ENCODE measurements at regions not wholly inside any gene's neighbourhood (a gene's known extent, or its start where the extent isn't known, plus 50 kb on each side); places are given as distances from the start of the nearest gene placed in this dataset.
"Not testable (repeated sequence)": the region's sequence is repeated elsewhere in the genome, so short reads cannot be mapped to it uniquely, and the experiment has no call there.

DNA sequence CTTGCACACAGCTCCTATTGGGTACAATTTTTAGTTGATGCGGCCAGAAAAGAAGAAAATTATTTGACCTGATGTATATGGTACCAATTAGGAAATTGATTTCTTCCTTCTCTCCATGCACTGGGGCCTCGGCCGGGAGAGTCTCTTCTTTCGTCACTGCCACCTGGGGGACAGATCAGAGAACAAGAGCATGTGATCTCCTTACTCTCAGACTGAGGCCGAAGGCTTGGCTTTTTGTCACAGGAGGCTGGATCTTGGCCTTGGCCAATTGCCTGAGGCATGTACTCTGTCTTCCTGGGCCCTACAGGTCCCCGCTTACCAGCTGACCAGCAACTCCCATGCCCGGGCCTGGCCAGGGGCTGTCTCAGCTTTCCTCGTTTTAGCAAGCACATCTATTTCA is 330.3 kb downstream of the KLF13 start:
- TF ChIP-seq KDM1A (IDR thresholded peaks at IDR 0.05; ENCODE audit: low read depth); RFX5 (IDR thresholded peaks at IDR 0.05): not testable (repeated sequence)

All from A549 (cell line).